GM12865 (cell line): ENCODE measurements at regions not wholly inside any gene's neighbourhood (a gene's known extent, or its start where the extent isn't known, plus 50 kb on each side); places are given as distances from the start of the nearest gene placed in this dataset.
"Not testable (repeated sequence)": the region's sequence is repeated elsewhere in the genome, so short reads cannot be mapped to it uniquely, and the experiment has no call there.

Source experiments
- DNase-seq: peaks from one replicate; pipeline ENCODE4 v3.0.0; 2010; ENCODE audit warnings: low read depth
- H3K4me3 ChIP-seq: 2 replicates; pipeline ENCODE4 v1.5.1; 2011; ENCODE audit warnings: mild to moderate bottlenecking, low read depth, low read length, control low read depth
- CTCF ChIP-seq: IDR thresholded peaks from 2 replicates; pipeline ENCODE4 v1.5.1; 2011; ENCODE audit warnings: low read length, control low read depth, low read depth, inconsistent platforms; ENCODE audit not compliant: insufficient read depth; ENCODE audit errors: missing control alignments

- no peak overlapping the region for H3K4me3 ChIP-seq
- DNase-seq: no peak
- no peak for TF ChIP-seq CTCF
These were observed 119.6 kb upstream of the BRWD3 start for GRCh38 chrX:80929251-80929650.

GRCh38 chrX:80917919-80918318 lies 108.2 kb upstream of the BRWD3 start:
- no peak overlapping the region for H3K4me3 ChIP-seq
- no peak for TF ChIP-seq CTCF
- DNase-seq: no peak

GRCh38 chrX:80912351-80912750 lies 102.7 kb upstream of the BRWD3 start:
- DNase-seq: not testable (repeated sequence)

GRCh38 chrX:80879916-80880315 lies 70.2 kb upstream of the BRWD3 start:
- no peak for DNase-seq
- no peak overlapping the region for H3K4me3 ChIP-seq

More at GRCh38 chrX:80912351-80912750, 102.7 kb upstream of the BRWD3 start:
- not testable (repeated sequence) for H3K4me3 ChIP-seq

GRCh38 chrX:80879143-80879542 lies 69.5 kb upstream of the BRWD3 start:
- DNase-seq: peak; percentile 0
- no peak for TF ChIP-seq CTCF

More at GRCh38 chrX:80879916-80880315, 70.2 kb upstream of the BRWD3 start:
- TF ChIP-seq CTCF: no peak

GRCh38 chrX:80876877-80877276 lies 67.2 kb upstream of the BRWD3 start:
- H3K4me3 ChIP-seq: no peak overlapping the region
- DNase-seq: peak; percentile 31
- peak; percentile 3 for TF ChIP-seq CTCF

More at GRCh38 chrX:80879143-80879542, 69.5 kb upstream of the BRWD3 start:
- no peak overlapping the region for H3K4me3 ChIP-seq
